Activated CD4-positive, alpha-beta T cell treated with anti-CD3 and anti-CD28 coated beads, Interleukin-2, Interleukin-4, amounts not matched to agents 100 ng/mL and 50 ng/mL, durations not matched to agents 16 hours and 8 hours (primary cell): ENCODE measurements at regions not wholly inside any gene's neighbourhood (a gene's known extent, or its start where the extent isn't known, plus 50 kb on each side); places are given as distances from the start of the nearest gene placed in this dataset.
"Not testable (repeated sequence)": the region's sequence is repeated elsewhere in the genome, so short reads cannot be mapped to it uniquely, and the experiment has no call there.

Experiments used
- DNase-seq: peaks from one replicate; pipeline ENCODE4 v3.0.0-alpha.2; 2020; ENCODE audit warnings: low spot score

DNA sequence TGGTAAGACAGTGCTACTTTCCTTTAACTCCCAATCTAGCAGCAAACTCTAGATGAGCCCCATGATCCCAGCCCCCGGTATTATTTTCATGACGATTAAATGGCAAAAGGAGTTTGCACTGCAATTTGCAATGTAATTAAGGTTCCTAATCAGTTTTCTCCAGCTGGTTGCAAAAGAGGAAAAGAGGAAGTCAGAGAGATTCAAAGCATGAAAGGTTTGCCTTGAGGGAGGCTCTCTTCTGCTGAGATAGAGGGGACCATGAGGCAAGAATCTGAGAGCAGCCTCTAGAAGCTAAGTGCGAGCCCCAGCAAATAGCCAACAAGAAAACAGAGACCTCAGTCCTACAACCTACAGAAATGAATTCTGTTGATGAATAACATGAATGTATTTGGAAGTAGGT, 527.1 kb downstream of the UQCRFS1 start:
- no peak for DNase-seq

DNA sequence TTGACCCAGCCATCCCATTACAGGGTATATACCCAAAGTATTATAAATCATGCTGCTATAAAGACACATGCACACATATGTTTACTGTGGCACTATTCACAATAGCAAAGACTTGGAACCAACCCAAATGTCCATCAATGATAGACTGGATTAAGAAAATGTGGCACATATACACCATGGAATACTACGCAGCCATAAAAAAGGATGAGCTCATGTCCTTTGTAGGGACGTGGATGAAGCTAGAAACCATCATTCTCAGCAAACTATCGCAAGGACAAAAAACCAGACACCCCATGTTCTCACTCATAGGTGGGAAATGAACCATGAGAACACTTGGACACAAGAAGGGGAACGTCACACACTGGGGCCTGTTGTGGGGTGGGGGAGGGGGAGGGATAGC, 527.9 kb downstream of the UQCRFS1 start:
- DNase-seq = not testable (repeated sequence)

DNA sequence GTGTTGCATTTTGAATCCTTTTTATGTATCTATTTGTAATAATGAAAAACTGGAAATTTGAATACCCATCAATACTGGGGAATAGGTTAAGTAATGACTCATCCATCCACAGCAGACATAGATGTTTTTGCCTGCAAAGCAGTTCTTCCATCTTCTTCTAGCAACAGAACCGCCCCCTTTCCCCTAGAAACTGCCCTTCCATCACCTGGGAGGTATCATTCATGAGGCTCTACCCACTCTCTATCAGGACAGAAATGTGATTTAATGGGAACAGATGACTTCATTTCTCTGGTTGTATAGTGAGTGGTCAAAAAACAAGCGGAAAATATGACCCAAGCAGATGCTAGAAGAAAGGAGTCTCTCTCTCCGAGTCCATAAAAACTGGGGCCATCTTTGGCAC, 532.8 kb downstream of the UQCRFS1 start:
- no peak for DNase-seq

DNA sequence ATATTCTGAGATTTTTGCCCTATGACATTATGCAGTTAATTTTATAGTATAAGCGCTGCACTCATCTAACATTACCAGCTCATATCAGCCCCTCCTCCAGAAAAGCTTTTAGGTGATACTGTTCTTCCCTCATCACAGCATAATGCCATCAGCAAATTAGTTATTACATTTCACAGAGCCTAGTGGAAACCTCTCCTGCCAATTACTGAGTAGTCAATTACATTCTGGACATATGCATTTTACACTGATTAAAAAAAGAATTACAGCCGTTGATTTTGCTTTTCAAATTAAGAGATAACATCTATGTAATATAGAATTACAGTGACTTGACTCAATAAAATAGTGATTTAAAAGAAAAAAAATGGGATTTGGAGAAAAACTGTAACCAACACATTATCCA, 542.1 kb downstream of the UQCRFS1 start:
- no peak for DNase-seq

DNA sequence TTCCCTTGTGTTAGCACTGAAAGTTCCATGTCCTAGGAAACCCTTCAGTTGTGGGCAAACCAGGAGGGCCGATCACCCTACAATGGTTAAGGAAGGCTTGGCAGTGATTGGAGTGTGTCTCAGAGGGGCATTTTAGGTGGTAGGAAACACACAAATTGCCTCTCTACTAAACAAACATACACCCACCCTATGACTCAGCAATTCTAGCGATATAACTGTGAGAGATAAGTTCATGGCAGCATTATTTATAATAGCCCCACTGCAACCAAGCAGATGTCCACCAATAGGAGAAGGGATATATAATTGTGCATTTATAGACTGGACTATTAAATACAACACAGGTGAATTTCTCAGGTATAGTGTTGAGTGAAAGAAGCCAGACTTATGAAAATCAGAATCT, 543.1 kb downstream of the UQCRFS1 start:
- no peak for DNase-seq

DNA sequence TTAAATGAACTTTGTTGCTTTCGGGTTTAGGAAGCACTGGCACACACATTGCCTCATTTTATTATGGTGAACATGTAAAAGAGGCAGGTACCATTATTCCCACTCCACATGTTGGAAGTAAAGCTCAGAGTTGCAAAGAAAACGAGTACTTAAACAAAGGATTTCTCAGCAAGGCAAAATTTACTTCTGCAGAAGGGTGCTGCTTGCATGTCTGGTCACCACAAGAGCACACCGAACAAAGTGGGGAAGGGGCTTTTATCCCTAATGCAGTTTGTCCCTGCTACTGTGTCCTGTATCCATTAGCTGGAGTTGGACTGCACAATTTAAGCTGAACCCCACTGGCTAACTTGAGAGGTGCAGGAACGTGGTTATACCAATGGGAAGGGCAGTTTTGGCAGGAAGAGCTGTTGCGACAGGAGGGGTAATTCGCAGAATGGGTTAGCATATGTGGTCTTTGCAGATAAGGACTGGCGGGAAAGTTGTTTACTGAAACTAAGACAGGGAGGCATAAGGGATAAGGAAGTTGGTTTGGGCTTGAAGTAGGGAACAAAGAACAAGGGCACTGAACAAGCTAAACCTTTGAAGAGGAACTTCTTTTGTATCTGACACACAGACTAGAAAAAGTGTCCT, 545.5 kb downstream of the UQCRFS1 start:
- no peak for DNase-seq

DNA sequence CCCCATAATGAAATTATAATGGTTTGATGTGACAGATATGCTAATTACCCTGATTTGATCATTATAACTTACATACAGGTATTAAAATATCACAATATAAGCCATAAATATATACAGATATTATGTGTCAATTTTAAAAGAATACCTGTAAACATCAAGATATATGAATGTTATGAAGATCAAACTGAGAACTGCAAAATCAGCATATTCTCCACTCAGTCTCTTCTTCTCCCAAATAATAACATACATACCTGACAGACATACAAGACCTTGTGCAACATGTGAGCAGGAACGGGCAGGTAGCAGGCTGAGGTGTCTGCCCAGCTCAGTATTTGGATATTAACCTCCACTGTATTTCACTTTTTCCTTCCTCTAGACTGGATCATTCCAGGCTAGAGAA, 547.2 kb downstream of the UQCRFS1 start:
- no peak for DNase-seq

DNA sequence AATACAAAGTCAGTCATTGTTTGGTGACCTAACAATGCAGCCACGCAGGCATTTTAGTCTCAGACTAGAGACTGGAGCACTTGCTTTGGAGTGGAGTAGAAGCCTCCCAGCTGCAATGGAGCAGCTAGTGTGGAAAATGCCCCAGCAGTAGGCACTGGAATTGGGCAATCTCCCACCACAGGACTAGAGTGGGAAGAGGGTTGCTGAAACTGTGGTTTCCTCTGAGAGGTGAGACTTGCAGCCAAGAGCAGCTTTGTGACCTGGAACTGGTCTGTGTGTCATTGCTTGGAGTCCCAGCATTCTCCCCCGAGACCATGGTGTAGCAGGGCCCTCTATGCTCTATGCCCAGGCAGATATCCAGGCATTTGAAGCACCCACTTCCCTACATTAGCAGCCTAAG, 556.3 kb downstream of the UQCRFS1 start:
- no peak for DNase-seq

DNA sequence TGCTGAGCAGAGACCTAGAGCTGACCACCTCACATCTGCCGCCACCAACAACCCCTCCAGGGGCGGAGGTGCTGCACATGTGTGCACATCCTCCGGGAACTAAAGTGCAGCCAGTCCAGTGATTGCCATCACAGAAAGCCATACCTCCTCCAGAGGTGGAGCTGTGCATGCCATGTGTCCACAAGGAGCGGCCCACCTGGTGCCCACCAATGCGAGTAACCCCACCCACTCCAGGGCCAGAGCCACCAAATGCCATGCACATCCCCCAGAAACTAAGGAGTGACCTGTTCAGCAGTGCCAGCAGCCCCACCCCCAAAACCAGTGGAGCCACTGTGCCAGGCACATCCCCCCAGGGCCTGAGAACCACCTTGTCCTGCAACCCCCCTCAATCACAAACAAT, 557.9 kb downstream of the UQCRFS1 start:
- DNase-seq = no peak

DNA sequence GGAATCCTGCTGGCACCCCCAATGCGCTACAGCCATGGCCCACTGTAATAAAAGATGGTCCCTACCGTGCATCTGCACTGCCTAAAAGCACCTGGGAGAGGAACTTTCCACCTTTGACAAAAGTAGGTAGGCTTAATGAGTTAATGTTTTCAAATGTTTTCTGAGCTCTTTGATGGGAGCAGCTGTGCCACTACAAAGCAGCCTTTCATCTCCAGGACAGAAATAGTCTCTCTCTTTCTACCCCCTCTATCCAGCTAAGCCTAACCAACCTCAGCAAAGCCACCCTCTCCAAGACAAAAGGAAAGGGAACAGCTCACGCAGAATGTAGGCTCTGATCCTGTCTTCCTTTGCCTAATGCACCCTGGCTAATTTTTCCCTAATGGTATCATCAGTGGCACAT, 560.2 kb downstream of the UQCRFS1 start:
- no peak for DNase-seq

DNA sequence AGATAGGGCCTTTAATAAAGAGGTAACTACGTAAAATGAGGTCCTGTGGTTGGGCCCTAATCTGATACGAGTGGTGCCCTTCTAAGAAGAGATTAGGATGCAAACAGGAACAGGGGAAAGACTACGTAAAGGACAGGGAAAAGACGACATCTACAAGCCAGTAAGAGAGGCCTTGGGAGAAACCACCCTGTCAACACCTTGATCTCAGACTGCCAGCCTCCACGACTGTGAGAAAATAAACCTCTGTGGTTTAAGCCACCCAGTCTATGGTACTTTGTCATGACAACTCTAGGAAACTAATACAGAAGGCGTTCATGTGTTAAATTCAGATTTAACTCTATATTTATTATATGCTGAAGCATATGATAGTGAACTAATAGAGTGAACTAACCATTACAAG, 566.3 kb downstream of the UQCRFS1 start:
- no peak for DNase-seq

DNA sequence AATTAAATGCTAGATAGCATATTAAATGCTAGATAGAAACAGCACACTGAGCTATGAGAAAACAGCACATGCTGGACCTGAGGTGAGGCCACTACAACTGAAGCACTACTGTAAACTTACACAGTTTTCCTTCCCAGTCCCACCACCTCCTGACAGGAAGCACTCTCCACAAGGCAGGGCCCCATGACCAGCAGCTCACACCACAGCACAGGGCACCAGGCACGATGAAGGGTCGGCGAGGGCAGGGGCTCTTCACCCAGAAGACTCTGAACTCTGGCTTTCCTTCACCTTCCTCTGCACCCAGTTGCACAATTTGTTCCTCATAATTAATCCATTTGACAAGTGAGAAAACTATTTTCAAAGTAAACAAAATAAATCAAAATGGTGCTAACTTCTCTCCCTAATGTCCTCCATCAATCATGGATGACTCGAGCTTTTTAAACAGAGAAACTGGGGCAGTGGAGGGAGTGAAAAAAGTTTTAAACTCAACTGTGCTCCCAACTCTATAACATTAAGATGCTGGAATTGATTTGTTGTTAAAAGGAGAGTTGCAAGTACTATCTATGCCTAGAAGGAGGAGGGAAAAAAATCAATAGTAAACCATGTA, 568.7 kb downstream of the UQCRFS1 start:
- no peak for DNase-seq

DNA sequence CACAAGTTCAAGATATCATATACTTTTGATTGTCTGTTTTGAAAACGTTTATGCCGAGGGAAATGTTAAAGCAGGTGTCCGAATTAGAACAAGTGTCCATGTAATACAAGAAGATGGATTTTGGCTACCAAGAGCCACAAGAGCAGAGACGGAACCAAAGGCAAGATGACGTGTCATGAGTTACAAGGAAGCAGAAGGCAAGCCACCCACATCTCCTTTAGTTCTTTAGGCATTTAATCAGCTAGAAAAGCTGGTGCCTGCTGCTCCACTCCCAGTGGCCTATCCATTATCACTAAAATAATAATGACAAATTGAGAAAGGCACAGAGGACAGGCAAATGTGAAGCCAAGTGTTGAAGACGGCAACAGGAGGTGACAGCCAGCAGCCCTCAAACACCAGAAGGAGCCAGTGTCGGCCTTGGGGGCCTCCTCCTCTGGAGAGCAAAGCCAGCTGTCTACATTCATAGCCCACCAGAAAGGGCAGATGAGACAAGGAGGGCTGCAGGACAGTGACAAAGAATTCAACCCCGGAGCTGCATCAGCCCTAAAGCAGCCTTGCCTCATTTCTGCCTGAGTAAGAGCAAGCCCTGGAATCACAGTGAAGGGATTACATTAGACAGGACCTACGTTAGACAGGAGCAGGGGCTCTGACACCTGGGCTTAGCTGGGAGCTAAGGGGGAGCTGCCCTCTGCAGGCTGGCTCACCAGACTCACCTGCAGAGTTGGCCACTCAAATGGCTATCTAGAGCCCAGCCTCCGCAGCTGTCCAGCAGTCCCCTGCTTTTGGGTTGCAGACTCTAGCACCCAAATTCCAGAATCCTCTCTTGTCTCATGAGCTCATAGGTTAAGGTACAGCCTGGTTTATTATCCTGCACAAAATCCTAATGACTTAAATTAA, 569.9 kb downstream of the UQCRFS1 start:
- no peak for DNase-seq

DNA sequence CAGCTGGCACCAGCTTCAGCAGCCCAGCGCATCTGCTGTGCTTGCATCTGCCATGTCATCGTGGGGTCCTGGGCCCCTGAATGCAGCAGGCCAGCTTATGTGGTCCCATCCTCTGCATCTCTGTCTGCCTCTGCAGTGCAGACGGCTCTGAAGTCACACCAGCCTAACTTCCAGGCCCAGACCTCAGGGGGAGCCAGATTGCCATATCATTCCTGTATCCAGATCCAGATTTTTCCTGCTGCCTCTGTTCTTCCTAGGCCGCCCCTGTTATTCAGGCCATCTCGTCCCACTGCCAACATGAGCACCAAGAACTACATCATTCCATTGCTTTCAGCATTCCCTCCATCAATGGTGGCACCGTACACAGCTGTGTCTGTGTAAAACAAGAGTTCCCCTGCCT, 571.6 kb downstream of the UQCRFS1 start:
- no peak for DNase-seq

DNA sequence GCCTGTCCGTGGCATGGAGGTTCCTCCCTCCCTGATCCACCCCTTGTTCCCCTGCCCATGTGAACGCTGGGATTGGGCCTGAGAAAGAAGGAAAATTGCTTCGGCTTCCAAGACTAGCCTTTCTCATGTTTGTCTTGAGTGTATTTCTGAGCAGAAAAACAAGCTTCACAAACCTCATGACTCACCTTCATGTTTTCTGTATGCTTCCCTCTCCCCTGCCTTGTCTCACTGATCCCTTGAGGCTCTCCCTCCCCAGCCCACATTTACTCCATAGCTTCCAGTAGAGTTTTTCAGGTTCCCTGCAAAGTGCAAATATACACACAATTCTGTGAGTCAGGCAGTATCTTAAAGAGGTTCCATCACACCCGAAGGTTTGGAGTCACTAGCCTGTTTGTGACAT, 572.4 kb downstream of the UQCRFS1 start:
- DNase-seq = no peak

DNA sequence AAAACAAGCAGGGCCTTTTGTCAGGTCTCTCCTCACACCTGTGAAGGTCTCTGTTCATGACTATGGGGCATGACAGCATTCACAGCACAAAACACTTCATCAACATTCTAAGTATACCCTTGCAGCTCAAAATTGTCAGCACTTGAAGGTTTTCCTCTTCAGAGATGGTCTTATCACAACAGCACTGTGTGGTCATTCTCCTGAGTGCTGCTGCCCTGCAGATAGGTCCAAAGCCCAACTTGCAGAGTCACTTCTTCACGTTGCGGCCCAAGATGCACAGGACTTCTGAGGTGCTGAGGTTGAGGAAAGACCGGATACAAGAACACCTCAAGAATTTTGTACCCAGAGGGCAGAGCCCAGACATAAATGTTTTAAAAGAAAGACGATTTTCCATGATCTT, 574.5 kb downstream of the UQCRFS1 start:
- no peak for DNase-seq

DNA sequence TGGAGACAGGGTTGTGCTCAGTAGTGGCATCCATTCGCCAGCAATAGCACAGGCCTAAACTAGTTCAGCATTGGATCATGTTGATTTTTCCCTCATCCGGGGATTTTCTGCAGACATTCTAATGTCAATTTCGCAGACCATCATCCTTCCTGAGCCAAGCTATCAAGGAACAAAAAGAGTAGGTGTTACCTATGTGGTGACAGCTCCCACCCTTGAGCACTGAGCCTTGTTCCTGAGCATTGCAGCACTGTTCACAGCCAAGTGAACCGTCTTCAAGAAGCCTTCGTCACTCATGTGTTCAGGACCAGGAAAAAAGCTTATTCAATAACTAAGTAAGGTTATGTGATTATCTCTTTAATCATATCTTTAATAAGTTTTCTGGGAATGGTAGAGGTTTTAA, 576.2 kb downstream of the UQCRFS1 start:
- no peak for DNase-seq

DNA sequence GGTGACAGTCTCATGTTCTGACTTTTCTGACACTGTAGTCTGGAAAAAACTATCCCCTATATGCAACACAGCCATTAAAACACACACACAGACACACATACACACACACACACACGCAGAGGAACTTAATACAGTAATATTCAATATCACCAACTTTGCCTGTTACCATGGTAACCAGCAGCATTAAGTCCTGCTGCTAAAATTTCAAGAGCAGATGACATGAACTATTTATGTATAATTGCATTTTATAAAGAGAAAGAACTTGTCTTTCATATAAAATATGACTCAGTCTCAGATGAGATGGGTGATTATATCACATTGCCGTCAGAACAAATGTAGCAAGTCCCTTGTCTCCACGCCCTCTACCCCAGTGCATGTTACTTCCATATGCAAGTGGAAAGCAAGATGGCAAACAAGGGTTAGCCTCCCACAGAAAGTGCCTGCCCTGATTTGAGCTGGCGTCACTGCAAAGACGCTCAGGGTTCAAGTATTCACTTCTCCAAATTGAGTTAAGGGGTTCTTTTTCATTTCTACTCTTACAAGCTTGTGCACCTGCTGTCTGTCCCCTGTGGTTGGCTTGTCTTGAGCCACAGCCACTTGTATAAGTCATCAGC, 576.8 kb downstream of the UQCRFS1 start:
- no peak for DNase-seq

DNA sequence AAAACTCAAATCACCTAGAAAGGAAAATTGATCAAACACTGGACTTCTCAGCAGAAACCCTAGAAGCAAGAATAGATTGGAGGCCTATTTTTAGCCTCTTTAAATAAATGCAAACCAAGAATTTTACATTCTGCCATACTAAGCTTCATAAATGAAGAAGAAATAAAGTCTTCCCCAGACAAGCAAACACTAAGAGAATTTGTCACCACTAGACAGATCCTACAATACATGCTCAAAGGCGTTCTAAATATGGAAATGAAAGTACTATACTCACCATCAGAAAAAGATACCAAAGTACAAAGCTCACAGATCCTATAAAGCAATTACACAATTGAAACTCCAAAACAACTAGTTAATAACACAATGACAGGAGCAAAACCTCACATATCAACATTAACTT, 578.1 kb downstream of the UQCRFS1 start:
- no peak for DNase-seq

DNA sequence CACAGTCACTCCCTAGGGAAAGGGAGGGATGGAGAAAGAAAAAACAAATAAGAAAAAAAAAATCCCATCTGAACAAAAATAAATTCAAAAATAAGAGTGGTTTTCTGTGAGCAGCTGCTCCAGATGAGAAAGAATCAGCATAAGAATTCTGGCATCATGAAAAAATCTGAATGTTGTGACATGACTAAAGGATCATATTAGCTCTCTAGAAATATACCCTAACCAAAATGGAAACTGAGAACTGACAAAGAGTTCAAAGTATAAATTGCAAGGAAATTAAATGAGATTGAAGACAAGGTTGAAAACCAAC, 579.0 kb downstream of the UQCRFS1 start:
- DNase-seq = no peak

DNA sequence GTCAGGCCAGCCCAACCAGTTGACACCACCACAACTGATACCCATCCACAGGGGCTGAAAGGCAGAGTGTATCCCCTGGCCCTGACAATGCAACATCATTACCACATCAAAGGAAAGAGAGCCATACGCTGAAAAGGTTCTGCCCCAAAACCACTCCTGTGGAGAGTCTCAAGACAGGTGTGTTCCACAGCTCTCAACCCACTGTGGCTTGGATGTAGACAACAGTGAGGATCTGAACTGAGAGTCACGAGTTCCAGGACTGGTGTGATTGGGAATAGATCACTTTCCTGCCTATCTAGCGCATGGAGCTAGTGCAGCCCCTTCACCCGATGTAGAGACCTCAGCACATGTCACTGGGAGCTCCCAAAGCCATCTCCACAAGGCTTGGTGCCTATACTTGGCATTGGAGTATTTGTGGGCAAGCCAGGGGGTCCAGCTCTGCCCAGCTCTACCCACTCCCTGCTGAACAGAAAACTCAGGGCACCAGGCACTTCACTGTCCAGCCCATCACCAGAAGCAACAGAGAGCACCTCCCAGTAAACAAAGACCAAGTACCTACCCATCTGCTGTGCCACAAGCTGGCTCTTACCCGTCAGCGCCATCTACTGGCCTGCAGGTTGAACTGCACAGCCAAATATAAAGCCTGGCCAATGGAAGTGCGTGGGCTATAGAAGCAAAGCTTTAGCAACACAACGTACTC, 579.5 kb downstream of the UQCRFS1 start:
- peak; percentile 56 for DNase-seq

DNA sequence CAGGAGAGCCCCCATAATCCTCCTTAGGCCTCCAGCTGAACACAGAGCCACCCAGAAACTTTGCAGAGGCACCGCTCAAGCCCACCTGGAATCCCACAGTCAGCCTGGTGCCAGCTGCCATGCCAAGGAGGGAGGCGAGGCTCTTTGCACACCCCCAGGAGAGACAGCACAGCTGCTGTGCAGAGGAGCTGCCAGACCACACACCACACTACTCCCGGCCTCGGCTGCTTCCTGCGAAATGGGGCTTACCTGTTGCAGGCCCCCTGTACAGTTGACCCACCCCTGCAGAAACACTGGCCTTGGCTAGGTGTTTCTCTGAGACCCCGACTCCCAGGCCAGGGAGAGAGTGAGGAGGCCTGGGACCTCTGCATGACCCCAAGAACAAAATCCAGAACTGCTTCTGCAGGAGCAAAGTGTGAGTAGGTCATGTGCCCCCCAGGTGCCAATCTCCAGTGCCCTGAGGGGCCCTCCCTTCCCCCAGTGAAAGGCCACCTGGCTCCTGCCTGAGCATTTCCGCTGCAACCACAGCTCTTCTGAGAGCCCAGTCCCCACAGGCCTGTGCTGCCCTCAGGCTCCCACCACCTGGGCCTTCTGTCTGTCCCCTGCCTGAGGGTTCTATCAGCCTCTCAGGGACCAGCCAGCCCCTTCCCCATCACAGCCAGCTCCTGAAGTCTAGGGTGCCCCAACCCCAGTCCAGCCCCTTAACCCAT, 580.4 kb downstream of the UQCRFS1 start:
- DNase-seq = no peak
